Activated CD8-positive, alpha-beta memory T cell treated with anti-CD3 and anti-CD28 coated beads for 1 hour (primary cell): ENCODE measurements at regions not wholly inside any gene's neighbourhood (a gene's known extent, or its start where the extent isn't known, plus 50 kb on each side); places are given as distances from the start of the nearest gene placed in this dataset.
"Not testable (repeated sequence)": the region's sequence is repeated elsewhere in the genome, so short reads cannot be mapped to it uniquely, and the experiment has no call there.

ENCODE experiments used
- DNase-seq, 2 donors: peaks; one replicate each; pipeline ENCODE4 v3.0.0-alpha.2; 2020; ENCODE audit warnings: low read depth in 1 of 2; ENCODE audit errors: extremely low read depth in 1 of 2

- DNase-seq: peak in 1 of 2 donors; percentile 36
Measured at GRCh38 chr2:174697255-174697654, 67.0 kb downstream of the CHRNA1 start.

- no peak for DNase-seq
Measured at GRCh38 chr2:174694920-174695319, 69.4 kb downstream of the CHRNA1 start.

- no peak for DNase-seq
Measured at GRCh38 chr2:174694196-174694878, 69.9 kb downstream of the CHRNA1 start.

- DNase-seq: no peak
Measured at GRCh38 chr2:174693344-174693743, 70.9 kb downstream of the CHRNA1 start.

- no peak for DNase-seq
Measured at GRCh38 chr2:174692256-174692919, 71.9 kb downstream of the CHRNA1 start.

- DNase-seq: no peak
Measured at GRCh38 chr2:174691201-174691779, 73.0 kb downstream of the CHRNA1 start.

GRCh38 chr2:174690026-174690425 is 74.2 kb downstream of the CHRNA1 start:
- no peak for DNase-seq

- no peak for DNase-seq
Measured at GRCh38 chr2:174688079-174688478, 76.2 kb downstream of the CHRNA1 start.

- no peak for DNase-seq
Measured at GRCh38 chr2:174686430-174686829, 77.8 kb downstream of the CHRNA1 start.

- no peak for DNase-seq
Measured at GRCh38 chr2:174683392-174683759, 80.9 kb downstream of the CHRNA1 start.

GRCh38 chr2:174682578-174683391 is 81.5 kb downstream of the CHRNA1 start:
- peak; percentile 18 to 46 for DNase-seq

- peak in 1 of 2 donors; percentile 27 for DNase-seq
Measured at GRCh38 chr2:174682007-174682577, 82.2 kb downstream of the CHRNA1 start.

GRCh38 chr2:174681099-174682006 is 82.9 kb downstream of the CHRNA1 start:
- DNase-seq: no peak

- DNase-seq: no peak
Measured at GRCh38 chr2:174680221-174680620, 82.6 kb upstream of the WIPF1 start.

GRCh38 chr2:174678395-174678794 is 80.8 kb upstream of the WIPF1 start:
- DNase-seq: no peak

GRCh38 chr2:174675615-174676014 is 78.0 kb upstream of the WIPF1 start:
- no peak for DNase-seq

- DNase-seq: no peak
Measured at GRCh38 chr2:174673876-174674275, 76.3 kb upstream of the WIPF1 start.

- DNase-seq: no peak
Measured at GRCh38 chr2:174673440-174673839, 75.8 kb upstream of the WIPF1 start.

- DNase-seq: not testable (repeated sequence)
Measured at GRCh38 chr2:174671532-174671931, 73.9 kb upstream of the WIPF1 start.

- DNase-seq: no peak
Measured at GRCh38 chr2:174670446-174670845, 72.8 kb upstream of the WIPF1 start.
